Kidney epithelial cell (primary cell): ENCODE measurements at regions not wholly inside any gene's neighbourhood (a gene's known extent, or its start where the extent isn't known, plus 50 kb on each side); places are given as distances from the start of the nearest gene placed in this dataset.

Experiments used
- DNase-seq: peaks from one replicate; pipeline ENCODE4 v3.0.0-alpha.2; 2010; ENCODE audit warnings: low read depth
- H3K27me3 ChIP-seq: 2 replicates; pipeline ENCODE4 v1.6.0; 2011; ENCODE audit warnings: low read length; ENCODE audit not compliant: control insufficient read depth, insufficient read depth
- H3K36me3 ChIP-seq: 2 replicates; pipeline ENCODE4 v1.5.1; 2011; ENCODE audit warnings: low read length; ENCODE audit not compliant: control insufficient read depth, insufficient read depth
- H3K4me3 ChIP-seq: 2 replicates; pipeline ENCODE4 v1.5.1; 2011; ENCODE audit warnings: low read depth, mild to moderate bottlenecking, control low read depth, low read length
- TF ChIP-seq, protein P1 (sequence below): IDR thresholded peaks from 2 replicates; pipeline ENCODE4 v1.5.1; 2011; ENCODE audit warnings: mild to moderate bottlenecking, moderate library complexity, low read length, control low read depth, inconsistent platforms; ENCODE audit not compliant: insufficient read depth, poor library complexity, severe bottlenecking

- H3K36me3 ChIP-seq, result no peaks in the 10 kb centered on the region
- peak; percentile 47 for DNase-seq
- H3K4me3 ChIP-seq, result no peak overlapping the region
- H3K27me3 ChIP-seq, result peaks cover 17% of the 10 kb centered on the region
- TF ChIP-seq, protein P1, sequence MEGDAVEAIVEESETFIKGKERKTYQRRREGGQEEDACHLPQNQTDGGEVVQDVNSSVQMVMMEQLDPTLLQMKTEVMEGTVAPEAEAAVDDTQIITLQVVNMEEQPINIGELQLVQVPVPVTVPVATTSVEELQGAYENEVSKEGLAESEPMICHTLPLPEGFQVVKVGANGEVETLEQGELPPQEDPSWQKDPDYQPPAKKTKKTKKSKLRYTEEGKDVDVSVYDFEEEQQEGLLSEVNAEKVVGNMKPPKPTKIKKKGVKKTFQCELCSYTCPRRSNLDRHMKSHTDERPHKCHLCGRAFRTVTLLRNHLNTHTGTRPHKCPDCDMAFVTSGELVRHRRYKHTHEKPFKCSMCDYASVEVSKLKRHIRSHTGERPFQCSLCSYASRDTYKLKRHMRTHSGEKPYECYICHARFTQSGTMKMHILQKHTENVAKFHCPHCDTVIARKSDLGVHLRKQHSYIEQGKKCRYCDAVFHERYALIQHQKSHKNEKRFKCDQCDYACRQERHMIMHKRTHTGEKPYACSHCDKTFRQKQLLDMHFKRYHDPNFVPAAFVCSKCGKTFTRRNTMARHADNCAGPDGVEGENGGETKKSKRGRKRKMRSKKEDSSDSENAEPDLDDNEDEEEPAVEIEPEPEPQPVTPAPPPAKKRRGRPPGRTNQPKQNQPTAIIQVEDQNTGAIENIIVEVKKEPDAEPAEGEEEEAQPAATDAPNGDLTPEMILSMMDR, result no peak
Measured at GRCh38 chr22:44595841-44596341, 97.9 kb upstream of the RTL6 start.

- no peak for DNase-seq
- Histone ChIP-seq H3K27me3 (peaks cover 22% of the 10 kb centered on the region), H3K36me3 (no peaks in the 10 kb centered on the region), H3K4me3 (no peak overlapping the region)
- TF ChIP-seq, protein P1, result no peak
Measured at GRCh38 chr22:44594951-44595350, 96.9 kb upstream of the RTL6 start.

GRCh38 chr22:44592824-44593148 lies 94.8 kb upstream of the RTL6 start:
- Histone ChIP-seq H3K27me3 (peaks cover 14% of the 10 kb centered on the region), H3K36me3 (no peaks in the 10 kb centered on the region), H3K4me3 (no peak overlapping the region)
- no peak for DNase-seq
- TF ChIP-seq, protein P1, result no peak

- DNase-seq, result no peak
- Histone ChIP-seq H3K36me3 (no peaks in the 10 kb centered on the region), H3K27me3 (peaks cover 13% of the 10 kb centered on the region), H3K4me3 (no peak overlapping the region)
- TF ChIP-seq, protein P1, result no peak
Measured at GRCh38 chr22:44592126-44592823, 94.2 kb upstream of the RTL6 start.

GRCh38 chr22:44591146-44591790 lies 93.2 kb upstream of the RTL6 start:
- peaks cover 20% of the 10 kb centered on the region for H3K27me3 ChIP-seq
- TF ChIP-seq, protein P1, result no peak
- no peak for DNase-seq

GRCh38 chr22:44590291-44590690 lies 92.3 kb upstream of the RTL6 start:
- H3K4me3 ChIP-seq, result no peak overlapping the region
- H3K36me3 ChIP-seq, result no peaks in the 10 kb centered on the region
- TF ChIP-seq, protein P1, result no peak
- H3K27me3 ChIP-seq, result peaks cover 27% of the 10 kb centered on the region
- DNase-seq, result no peak

More at GRCh38 chr22:44591146-44591790, 93.2 kb upstream of the RTL6 start:
- H3K4me3 ChIP-seq, result no peak overlapping the region
- no peaks in the 10 kb centered on the region for H3K36me3 ChIP-seq
